Caco-2 (cell line): ENCODE measurements at regions not wholly inside any gene's neighbourhood (a gene's known extent, or its start where the extent isn't known, plus 50 kb on each side); places are given as distances from the start of the nearest gene placed in this dataset.

Experiments
- BruUV-seq: library from RNA; stranded (reverse); fragments of 400-500 nt; replicated peaks from 2 replicates; lab custom pipeline; 2021; lab: Mats Ljungman, UMichigan
- CTCF ChIA-PET: fragments of 300-600 bp; sonication (Branson Sonifier 250); formaldehyde crosslinking; loops from one replicate; lab custom pipeline; 2022; ENCODE audit warnings: antibody characterized with exemption; lab: Charles Lee
- POLR2A ChIA-PET: fragments of 300-600 bp; sonication (Branson Sonifier 250); formaldehyde crosslinking; loops from one replicate; lab custom pipeline; 2022; ENCODE audit warnings: antibody characterized with exemption; lab: Charles Lee
- DNase-seq, 2 experiments: peaks; one replicate each; pipeline versions ENCODE4 v3.0.0 to v3.0.0-alpha.2; 2020 to 2022
- H3K27me3 ChIP-seq: replicated peaks from 2 replicates; pipeline ENCODE4 v1.6.0; 2011; ENCODE audit warnings: low read length; ENCODE audit not compliant: control insufficient read depth, insufficient read depth
- H3K36me3 ChIP-seq: 2 replicates; pipeline ENCODE4 v1.5.1; 2011; ENCODE audit warnings: low read length; ENCODE audit not compliant: control insufficient read depth, insufficient read depth
- H3K4me1 ChIP-seq: fragments of 250-450 bp; sonication (Bioruptor Pico); 2 replicates; pipeline ENCODE4 v1.5.1; 2020; ENCODE audit warnings: mild to moderate bottlenecking
- H3K4me3 ChIP-seq: 2 replicates; pipeline ENCODE4 v1.5.1; 2011; ENCODE audit warnings: low read depth, mild to moderate bottlenecking, control low read depth, low read length
- H3K9me3 ChIP-seq: fragments of 250-450 bp; sonication (Bioruptor Pico); 2 replicates; pipeline ENCODE4 v1.5.1; 2020; ENCODE audit warnings: mild to moderate bottlenecking, moderate library complexity
- H3K27ac Mint-ChIP-seq: one replicate; pipeline ENCODE4 v1.8.0; 2022; ENCODE audit warnings: mixed read lengths; ENCODE audit not compliant: unreplicated experiment
- H3K27me3 Mint-ChIP-seq: one replicate; pipeline ENCODE4 v1.8.0; 2022; ENCODE audit warnings: mixed read lengths; ENCODE audit not compliant: insufficient read depth, unreplicated experiment
- H3K36me3 Mint-ChIP-seq: one replicate; pipeline ENCODE4 v1.8.0; 2022; ENCODE audit warnings: mild to moderate bottlenecking, mixed read lengths; ENCODE audit not compliant: insufficient read depth, unreplicated experiment
- H3K4me1 Mint-ChIP-seq: one replicate; pipeline ENCODE4 v1.8.0; 2022; ENCODE audit warnings: low read depth, mixed read lengths; ENCODE audit not compliant: unreplicated experiment
- H3K4me3 Mint-ChIP-seq: one replicate; pipeline ENCODE4 v1.8.0; 2022; ENCODE audit warnings: mild to moderate bottlenecking, moderate library complexity, mixed read lengths; ENCODE audit not compliant: unreplicated experiment
- H3K9me3 Mint-ChIP-seq: one replicate; pipeline ENCODE4 v1.8.0; 2022; ENCODE audit warnings: mixed read lengths; ENCODE audit not compliant: unreplicated experiment
- intact Hi-C: fragments of 100-400 bp; cut with micrococcal nuclease; formaldehyde crosslinking; loops from one replicate; pipeline ENCODE4 v1.10.0; 2022; ENCODE audit not compliant: unreplicated experiment
- TF ChIP-seq, protein P1 (sequence below), 2 experiments: fragments of 200-600 bp in 1 of 2; IDR thresholded peaks; 1 replicate in 1 of 2; 2 replicates in 1 of 2; pipeline versions ENCODE4 v1.5.1 to v1.8.0; 2011 to 2022; ENCODE audit warnings: antibody characterized with exemption in 1 of 2, control low read depth in 1 of 2, inconsistent platforms in 1 of 2, low read depth in 1 of 2, low read length in 1 of 2, mild to moderate bottlenecking in 1 of 2, moderate library complexity in 1 of 2; ENCODE audit not compliant: insufficient read depth in 1 of 2, severe bottlenecking in 1 of 2, unreplicated experiment in 1 of 2

DNA sequence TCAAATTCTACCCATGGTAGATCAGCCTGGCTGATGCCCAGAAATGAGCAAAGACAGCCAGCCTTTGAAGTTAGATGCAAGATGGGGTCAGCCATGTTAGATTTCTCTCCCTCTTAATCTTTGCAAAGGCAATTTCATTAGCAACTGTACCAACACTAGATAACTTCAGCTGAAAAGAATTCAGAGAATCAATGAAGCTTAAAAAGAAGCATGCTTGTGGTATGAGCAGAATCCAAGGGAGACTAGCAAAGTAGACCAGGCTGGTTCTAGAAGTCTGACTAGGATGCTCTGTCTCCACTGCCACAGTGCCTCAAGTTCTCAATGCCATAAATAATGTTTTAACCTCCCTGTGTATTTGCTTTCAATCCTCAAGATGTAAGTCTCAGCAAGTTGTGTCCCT lies 247.3 kb downstream of the SLC7A11 start:
- Mint-ChIP-seq H3K27me3 (no peaks in the 10 kb centered on the region), H3K9me3 (no peaks in the 10 kb centered on the region), H3K27ac (no peak overlapping the region), H3K36me3 (no peaks in the 10 kb centered on the region), H3K4me3 (no peak overlapping the region), H3K4me1 (no peaks in the 10 kb centered on the region)
- Histone ChIP-seq H3K27me3 (no peaks in the 10 kb centered on the region), H3K4me3 (no peak overlapping the region), H3K4me1 (no peaks in the 10 kb centered on the region), H3K36me3 (no peaks in the 10 kb centered on the region), H3K9me3 (no peaks in the 10 kb centered on the region)
- ChIA-PET CTCF (no interaction called here), POLR2A (no interaction called here)
- intact Hi-C loops, result no loop called here
- no peak for DNase-seq
- TF ChIP-seq, protein P1, sequence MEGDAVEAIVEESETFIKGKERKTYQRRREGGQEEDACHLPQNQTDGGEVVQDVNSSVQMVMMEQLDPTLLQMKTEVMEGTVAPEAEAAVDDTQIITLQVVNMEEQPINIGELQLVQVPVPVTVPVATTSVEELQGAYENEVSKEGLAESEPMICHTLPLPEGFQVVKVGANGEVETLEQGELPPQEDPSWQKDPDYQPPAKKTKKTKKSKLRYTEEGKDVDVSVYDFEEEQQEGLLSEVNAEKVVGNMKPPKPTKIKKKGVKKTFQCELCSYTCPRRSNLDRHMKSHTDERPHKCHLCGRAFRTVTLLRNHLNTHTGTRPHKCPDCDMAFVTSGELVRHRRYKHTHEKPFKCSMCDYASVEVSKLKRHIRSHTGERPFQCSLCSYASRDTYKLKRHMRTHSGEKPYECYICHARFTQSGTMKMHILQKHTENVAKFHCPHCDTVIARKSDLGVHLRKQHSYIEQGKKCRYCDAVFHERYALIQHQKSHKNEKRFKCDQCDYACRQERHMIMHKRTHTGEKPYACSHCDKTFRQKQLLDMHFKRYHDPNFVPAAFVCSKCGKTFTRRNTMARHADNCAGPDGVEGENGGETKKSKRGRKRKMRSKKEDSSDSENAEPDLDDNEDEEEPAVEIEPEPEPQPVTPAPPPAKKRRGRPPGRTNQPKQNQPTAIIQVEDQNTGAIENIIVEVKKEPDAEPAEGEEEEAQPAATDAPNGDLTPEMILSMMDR (IDR thresholded peaks at IDR 0.05; ENCODE audit: insufficient read depth in 1 of 2, low read depth in 1 of 2, low read length in 1 of 2, severe bottlenecking in 1 of 2, unreplicated experiment in 1 of 2), result no peak
- BruUV-seq, result no TSS peak

DNA sequence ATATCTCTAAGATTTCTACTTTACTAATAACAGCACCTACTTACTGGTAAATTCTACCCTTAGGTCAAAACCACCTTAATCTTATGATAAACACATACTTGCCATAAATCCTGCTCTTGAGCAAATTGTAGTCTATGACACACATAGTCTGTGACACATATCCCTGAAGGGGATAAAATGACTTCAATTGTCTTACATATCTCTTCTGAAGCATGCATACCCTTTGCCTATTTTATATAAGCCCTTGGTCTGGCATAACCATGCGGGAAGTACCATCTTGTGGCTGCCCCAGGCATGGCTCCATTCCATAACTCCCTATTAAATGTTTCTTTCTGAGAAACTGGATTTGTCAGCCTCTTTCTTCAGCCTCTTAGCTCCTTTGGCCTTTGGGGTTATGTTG lies 248.9 kb downstream of the SLC7A11 start:
- no peak overlapping the region for H3K4me3 ChIP-seq
- ChIA-PET POLR2A (no interaction called here), CTCF (no interaction called here)
- no peaks in the 10 kb centered on the region for H3K9me3 Mint-ChIP-seq
- BruUV-seq, result no TSS peak
- H3K4me1 Mint-ChIP-seq, result no peaks in the 10 kb centered on the region
- no peak overlapping the region for H3K27ac Mint-ChIP-seq
- no peak overlapping the region for H3K4me3 Mint-ChIP-seq
- no peaks in the 10 kb centered on the region for H3K36me3 ChIP-seq
- H3K27me3 Mint-ChIP-seq, result no peaks in the 10 kb centered on the region
- H3K9me3 ChIP-seq, result no peaks in the 10 kb centered on the region
- DNase-seq, result no peak
- H3K4me1 ChIP-seq, result no peaks in the 10 kb centered on the region
- TF ChIP-seq, protein P1 (IDR thresholded peaks at IDR 0.05; ENCODE audit: insufficient read depth in 1 of 2, low read depth in 1 of 2, low read length in 1 of 2, severe bottlenecking in 1 of 2, unreplicated experiment in 1 of 2), result no peak
- no peaks in the 10 kb centered on the region for H3K27me3 ChIP-seq
- no peaks in the 10 kb centered on the region for H3K36me3 Mint-ChIP-seq
- intact Hi-C loops, result no loop called here

DNA sequence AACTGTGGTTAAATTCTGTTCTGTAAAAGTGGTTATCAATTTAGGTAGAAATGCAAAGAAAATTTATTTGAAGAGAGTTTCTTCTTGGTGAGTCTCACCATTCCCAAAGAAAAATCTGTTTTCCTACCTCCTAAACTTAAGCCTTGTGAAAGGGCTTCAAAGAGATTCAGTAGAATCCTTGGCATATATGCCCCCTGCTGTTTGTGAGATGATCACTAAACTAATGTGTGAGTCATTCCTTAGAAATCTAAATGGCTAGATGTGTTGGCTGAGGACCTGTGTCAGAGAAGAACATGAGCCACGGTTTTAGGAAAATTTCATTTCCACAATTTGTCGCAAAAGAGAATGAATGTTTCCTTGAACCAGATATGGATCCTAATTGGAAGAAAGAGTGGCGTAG lies 260.9 kb downstream of the SLC7A11 start:
- no peak overlapping the region for H3K4me3 Mint-ChIP-seq
- no peak for DNase-seq
- ChIA-PET POLR2A (no interaction called here), CTCF (no interaction called here)
- Histone ChIP-seq H3K27me3 (no peaks in the 10 kb centered on the region), H3K4me3 (no peak overlapping the region), H3K36me3 (no peaks in the 10 kb centered on the region), H3K4me1 (no peaks in the 10 kb centered on the region), H3K9me3 (no peaks in the 10 kb centered on the region)
- TF ChIP-seq, protein P1 (IDR thresholded peaks at IDR 0.05; ENCODE audit: insufficient read depth in 1 of 2, low read depth in 1 of 2, low read length in 1 of 2, severe bottlenecking in 1 of 2, unreplicated experiment in 1 of 2), result no peak
- no peaks in the 10 kb centered on the region for H3K4me1 Mint-ChIP-seq
- intact Hi-C loops, result loop anchor here (1.0 to 2.0 kb wide), 2 partner anchors 161 to 248 kb away; no protein-coding TSS in a partner anchor
- peaks cover 4% of the 10 kb centered on the region for H3K27me3 Mint-ChIP-seq
- H3K36me3 Mint-ChIP-seq, result no peaks in the 10 kb centered on the region
- no TSS peak for BruUV-seq
- H3K9me3 Mint-ChIP-seq, result no peaks in the 10 kb centered on the region
- no peak overlapping the region for H3K27ac Mint-ChIP-seq
